ENCODE measurements at regions not wholly inside any gene's neighbourhood (a gene's known extent, or its start where the extent isn't known, plus 50 kb on each side); places are given as distances from the start of the nearest gene placed in this dataset.
A peak's percentile ranks its signal among the peaks of the same experiment; 100 is the strongest.
"Not testable (repeated sequence)": the region's sequence is repeated elsewhere in the genome, so short reads cannot be mapped to it uniquely, and the experiment has no call there.

GRCh38 chr6:27805347-27805746 is 106.8 kb downstream of the OR2B2 start:
- DNase-seq (ENCODE audit: low spot score): no peak

GRCh38 chr6:27804851-27805250 is 107.3 kb downstream of the OR2B2 start:
- no peak for DNase-seq (ENCODE audit: low spot score)

GRCh38 chr6:27800731-27801373 is 111.3 kb downstream of the OR2B2 start:
- DNase-seq (ENCODE audit: low spot score): no peak

GRCh38 chr6:27797960-27798359 is 114.2 kb downstream of the OR2B2 start:
- DNase-seq (ENCODE audit: low spot score): no peak

GRCh38 chr6:27796736-27797481 is 115.3 kb downstream of the OR2B2 start:
- not testable (repeated sequence) for DNase-seq (ENCODE audit: low spot score)

GRCh38 chr6:27795697-27796494 is 116.3 kb downstream of the OR2B2 start:
- peak; percentile 66 for DNase-seq (ENCODE audit: low spot score)

GRCh38 chr6:27791182-27791943 is 120.8 kb downstream of the OR2B2 start:
- DNase-seq (ENCODE audit: low spot score): peak; percentile 25

- not testable (repeated sequence) for DNase-seq (ENCODE audit: low spot score)
Measured at GRCh38 chr6:27788376-27788775, 123.8 kb downstream of the OR2B2 start.

GRCh38 chr6:27786048-27786447 is 126.1 kb downstream of the OR2B2 start:
- DNase-seq (ENCODE audit: low spot score): no peak

- DNase-seq (ENCODE audit: low spot score): no peak
Measured at GRCh38 chr6:27785294-27785693, 126.9 kb downstream of the OR2B2 start.

GRCh38 chr6:27782748-27783147 is 129.4 kb downstream of the OR2B2 start:
- DNase-seq (ENCODE audit: low spot score): no peak

- no peak for DNase-seq (ENCODE audit: low spot score)
Measured at GRCh38 chr6:27778625-27779417, 133.4 kb downstream of the OR2B2 start.

GRCh38 chr6:27777614-27778355 is 134.4 kb downstream of the OR2B2 start:
- DNase-seq (ENCODE audit: low spot score): no peak

- no peak for DNase-seq (ENCODE audit: low spot score)
Measured at GRCh38 chr6:27777126-27777525, 135.1 kb downstream of the OR2B2 start.

- DNase-seq (ENCODE audit: low spot score): no peak
Measured at GRCh38 chr6:27776504-27776903, 135.7 kb downstream of the OR2B2 start.

- DNase-seq (ENCODE audit: low spot score): no peak
Measured at GRCh38 chr6:27775796-27776184, 136.4 kb downstream of the OR2B2 start.

GRCh38 chr6:27775138-27775795 is 136.9 kb downstream of the OR2B2 start:
- DNase-seq (ENCODE audit: low spot score): not testable (repeated sequence)

- not testable (repeated sequence) for DNase-seq (ENCODE audit: low spot score)
Measured at GRCh38 chr6:27774264-27774600, 138.0 kb downstream of the OR2B2 start.

GRCh38 chr6:27773542-27774263 is 138.5 kb downstream of the OR2B2 start:
- DNase-seq (ENCODE audit: low spot score): not testable (repeated sequence)

Measured in iPS-NIHi11 (cell line).